Osteocyte (in vitro differentiated cells): ENCODE measurements at regions not wholly inside any gene's neighbourhood (a gene's known extent, or its start where the extent isn't known, plus 50 kb on each side); places are given as distances from the start of the nearest gene placed in this dataset.

ENCODE experiments used
- DNase-seq: peaks from one replicate; pipeline ENCODE4 v3.0.0; 2021; ENCODE audit warnings: mixed read lengths; ENCODE audit not compliant: unreplicated experiment; ENCODE audit errors: extremely low spot score
- H3K27ac Mint-ChIP-seq: one replicate; pipeline ENCODE4 v1.8.0; 2021; ENCODE audit warnings: mild to moderate bottlenecking, mixed read lengths; ENCODE audit not compliant: unreplicated experiment
- H3K27me3 Mint-ChIP-seq: one replicate; pipeline ENCODE4 v1.8.0; 2021; ENCODE audit warnings: mixed read lengths; ENCODE audit not compliant: unreplicated experiment
- H3K36me3 Mint-ChIP-seq: one replicate; pipeline ENCODE4 v1.8.0; 2021; ENCODE audit warnings: mixed read lengths; ENCODE audit not compliant: unreplicated experiment
- H3K4me1 Mint-ChIP-seq: one replicate; pipeline ENCODE4 v1.8.0; 2021; ENCODE audit warnings: mixed read lengths; ENCODE audit not compliant: unreplicated experiment
- H3K4me3 Mint-ChIP-seq: one replicate; pipeline ENCODE4 v1.8.0; 2021; ENCODE audit warnings: mild to moderate bottlenecking, moderate library complexity, mixed read lengths; ENCODE audit not compliant: unreplicated experiment
- H3K9me3 Mint-ChIP-seq: one replicate; pipeline ENCODE4 v1.8.0; 2021; ENCODE audit warnings: mixed read lengths; ENCODE audit not compliant: unreplicated experiment
- TF ChIP-seq, protein P1 (sequence below): fragments of 200-600 bp; sonication (generic); IDR thresholded peaks from 2 replicates; pipeline ENCODE4 v1.5.0; 2021; ENCODE audit warnings: antibody characterized with exemption, mild to moderate bottlenecking, moderate library complexity

DNA sequence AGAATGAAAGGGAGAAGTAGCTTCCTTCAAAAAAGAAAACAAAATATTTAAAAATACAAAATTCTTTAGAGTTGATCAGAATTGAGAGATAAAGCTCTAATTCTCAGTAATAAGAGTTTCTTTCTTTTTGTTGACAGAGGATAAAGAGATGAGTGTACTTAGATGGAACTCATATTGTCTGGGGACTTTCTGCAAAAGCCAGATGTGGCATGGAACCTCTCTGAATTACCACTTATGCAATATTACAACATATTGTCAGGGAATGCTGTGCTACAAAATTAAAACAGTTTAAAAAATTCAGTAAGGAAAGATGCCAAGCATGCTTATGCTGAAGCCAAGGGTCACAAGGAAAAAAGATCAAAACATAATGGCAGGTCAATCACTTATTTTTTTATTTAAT is 386.6 kb upstream of the LRATD1 start:
- H3K4me3 Mint-ChIP-seq, result no peak overlapping the region
- no peak for DNase-seq
- H3K4me1 Mint-ChIP-seq, result no peaks in the 10 kb centered on the region
- H3K27ac Mint-ChIP-seq, result no peak overlapping the region
- TF ChIP-seq, protein P1, sequence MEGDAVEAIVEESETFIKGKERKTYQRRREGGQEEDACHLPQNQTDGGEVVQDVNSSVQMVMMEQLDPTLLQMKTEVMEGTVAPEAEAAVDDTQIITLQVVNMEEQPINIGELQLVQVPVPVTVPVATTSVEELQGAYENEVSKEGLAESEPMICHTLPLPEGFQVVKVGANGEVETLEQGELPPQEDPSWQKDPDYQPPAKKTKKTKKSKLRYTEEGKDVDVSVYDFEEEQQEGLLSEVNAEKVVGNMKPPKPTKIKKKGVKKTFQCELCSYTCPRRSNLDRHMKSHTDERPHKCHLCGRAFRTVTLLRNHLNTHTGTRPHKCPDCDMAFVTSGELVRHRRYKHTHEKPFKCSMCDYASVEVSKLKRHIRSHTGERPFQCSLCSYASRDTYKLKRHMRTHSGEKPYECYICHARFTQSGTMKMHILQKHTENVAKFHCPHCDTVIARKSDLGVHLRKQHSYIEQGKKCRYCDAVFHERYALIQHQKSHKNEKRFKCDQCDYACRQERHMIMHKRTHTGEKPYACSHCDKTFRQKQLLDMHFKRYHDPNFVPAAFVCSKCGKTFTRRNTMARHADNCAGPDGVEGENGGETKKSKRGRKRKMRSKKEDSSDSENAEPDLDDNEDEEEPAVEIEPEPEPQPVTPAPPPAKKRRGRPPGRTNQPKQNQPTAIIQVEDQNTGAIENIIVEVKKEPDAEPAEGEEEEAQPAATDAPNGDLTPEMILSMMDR, result no peak
- H3K36me3 Mint-ChIP-seq, result no peaks in the 10 kb centered on the region
- H3K9me3 Mint-ChIP-seq, result no peaks in the 10 kb centered on the region
- no peaks in the 10 kb centered on the region for H3K27me3 Mint-ChIP-seq

DNA sequence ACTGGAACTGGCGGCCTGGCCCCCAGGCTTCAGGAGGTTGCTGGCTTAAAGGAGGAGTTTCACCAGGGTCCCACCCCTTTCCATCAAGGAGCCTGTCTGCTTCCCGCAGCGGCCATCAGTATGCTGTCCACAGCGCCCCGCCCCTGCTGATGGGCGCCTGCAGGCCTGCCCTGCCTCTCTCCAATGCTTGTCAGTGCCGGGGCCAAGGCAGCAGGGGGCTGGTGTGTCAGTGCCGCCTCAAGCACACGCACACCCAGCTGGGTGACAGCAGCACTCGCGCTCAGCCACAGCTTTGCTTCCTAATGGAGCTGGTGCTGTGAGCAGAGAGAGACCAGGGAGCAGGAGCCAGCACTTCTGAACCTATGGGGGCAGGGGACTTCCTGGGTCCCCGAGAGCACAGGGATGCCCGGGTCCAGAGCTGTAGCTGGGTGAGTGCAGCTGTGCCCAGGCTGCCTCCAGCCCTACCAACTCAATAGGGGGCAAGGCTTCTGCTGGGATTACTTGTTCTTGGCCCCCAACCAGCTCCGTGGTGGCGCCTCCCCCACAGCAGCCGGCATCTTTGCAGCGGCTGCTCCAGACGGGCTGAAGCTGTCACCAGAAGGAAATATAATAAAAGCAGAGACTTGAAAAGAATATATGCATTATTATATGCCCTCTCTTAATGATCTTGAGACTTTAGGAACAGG is 377.2 kb upstream of the LRATD1 start:
- Mint-ChIP-seq H3K9me3 (no peaks in the 10 kb centered on the region), H3K36me3 (no peaks in the 10 kb centered on the region), H3K27ac (no peak overlapping the region), H3K27me3 (no peaks in the 10 kb centered on the region), H3K4me3 (no peak overlapping the region), H3K4me1 (no peaks in the 10 kb centered on the region)
- TF ChIP-seq, protein P1, result no peak
- no peak for DNase-seq

DNA sequence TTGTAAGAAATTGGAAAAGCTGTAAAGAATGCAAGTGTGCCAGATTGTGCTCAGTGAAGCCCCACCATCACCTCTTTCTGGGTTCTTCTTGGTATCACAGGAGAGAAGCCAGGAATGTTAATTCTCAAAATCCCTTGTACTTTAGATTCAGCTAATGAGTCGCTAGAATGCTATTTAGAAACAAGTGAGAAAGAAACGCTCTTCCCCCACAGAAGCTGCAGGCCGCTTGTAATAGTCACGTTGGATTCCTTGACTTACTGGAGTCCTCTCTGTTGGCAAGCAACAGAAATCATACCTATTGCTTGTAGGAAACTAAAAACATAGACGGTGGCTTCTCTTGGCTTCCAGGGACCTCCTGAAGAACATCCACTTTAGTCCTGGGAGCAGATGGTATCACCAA is 375.6 kb upstream of the LRATD1 start:
- TF ChIP-seq, protein P1, result no peak
- DNase-seq, result no peak
- Mint-ChIP-seq H3K27ac (no peak overlapping the region), H3K9me3 (no peaks in the 10 kb centered on the region), H3K4me1 (no peaks in the 10 kb centered on the region), H3K27me3 (no peaks in the 10 kb centered on the region), H3K36me3 (no peaks in the 10 kb centered on the region), H3K4me3 (no peak overlapping the region)

DNA sequence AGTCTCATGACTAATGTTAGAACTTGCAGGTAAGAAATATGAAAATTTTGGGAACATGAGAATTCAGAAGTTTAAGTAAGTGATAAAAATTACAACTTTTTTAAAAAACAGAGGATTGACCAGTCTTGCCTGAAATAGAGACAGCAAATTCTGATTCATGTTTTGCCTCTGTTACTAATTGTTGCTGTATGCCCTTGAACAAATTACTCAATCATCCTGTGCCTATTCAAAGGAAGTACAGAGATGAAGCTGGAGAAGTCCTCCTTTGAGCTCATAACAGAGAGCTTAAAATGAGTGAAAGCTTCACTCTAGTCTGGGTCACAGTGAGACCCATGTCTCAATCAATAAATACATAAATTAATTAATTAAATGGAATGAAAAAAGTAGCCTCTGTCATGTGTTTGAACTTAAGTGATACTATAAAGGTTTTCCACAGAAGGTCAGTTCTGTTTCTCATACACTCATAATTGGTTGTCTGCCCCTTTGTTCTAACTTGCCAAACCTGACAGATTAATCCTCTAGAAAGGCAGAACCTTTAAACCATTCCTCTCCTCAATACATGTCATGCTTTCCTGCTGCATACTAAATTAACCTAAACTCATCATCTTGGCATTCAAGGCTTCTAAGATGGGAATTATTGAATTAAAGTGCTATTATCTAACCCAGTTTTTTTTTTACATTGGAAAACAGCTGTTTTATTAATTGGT is 374.6 kb upstream of the LRATD1 start:
- no peak for DNase-seq
- Mint-ChIP-seq H3K4me1 (no peaks in the 10 kb centered on the region), H3K4me3 (no peak overlapping the region), H3K36me3 (no peaks in the 10 kb centered on the region), H3K27ac (no peak overlapping the region), H3K9me3 (no peaks in the 10 kb centered on the region), H3K27me3 (no peaks in the 10 kb centered on the region)
- TF ChIP-seq, protein P1, result no peak

DNA sequence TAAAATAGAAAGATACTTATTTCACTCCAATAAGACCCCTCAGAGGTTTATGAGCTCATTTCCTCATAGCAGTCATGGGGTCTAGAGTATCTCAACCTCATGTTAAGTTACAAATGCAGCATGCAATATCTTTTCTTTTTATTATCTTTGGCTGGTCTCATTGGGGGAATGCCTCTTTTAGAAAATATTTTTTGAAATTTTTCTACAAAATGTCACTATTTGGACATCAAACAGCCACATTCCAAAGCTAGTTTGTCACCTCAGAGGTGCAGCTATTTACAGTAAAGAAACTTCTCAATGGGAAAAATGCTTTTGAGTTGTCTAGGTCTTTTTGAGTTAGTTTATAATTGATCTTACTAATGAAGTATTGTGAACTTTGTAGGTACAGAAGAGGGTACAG is 370.7 kb upstream of the LRATD1 start:
- Mint-ChIP-seq H3K4me3 (no peak overlapping the region), H3K27me3 (no peaks in the 10 kb centered on the region)

More for the DNA sequence above, 370.7 kb upstream of the LRATD1 start:
- Mint-ChIP-seq H3K27ac (no peak overlapping the region), H3K9me3 (no peaks in the 10 kb centered on the region), H3K4me1 (no peaks in the 10 kb centered on the region), H3K36me3 (no peaks in the 10 kb centered on the region)
- DNase-seq, result no peak
- TF ChIP-seq, protein P1, result no peak
